ENCODE measurements at regions not wholly inside any gene's neighbourhood (a gene's known extent, or its start where the extent isn't known, plus 50 kb on each side); places are given as distances from the start of the nearest gene placed in this dataset.
A peak's percentile ranks its signal among the peaks of the same experiment; 100 is the strongest.
"Not testable (repeated sequence)": the region's sequence is repeated elsewhere in the genome, so short reads cannot be mapped to it uniquely, and the experiment has no call there.

- no peak for DNase-seq (ENCODE audit: low spot score)
These were observed 81.4 kb downstream of the ACAA2 start for GRCh38 chr18:49731860-49732311.

- no peak for DNase-seq (ENCODE audit: low spot score)
These were observed 81.9 kb downstream of the ACAA2 start for GRCh38 chr18:49731421-49731841.

- no peak for DNase-seq (ENCODE audit: low spot score)
These were observed 82.4 kb downstream of the ACAA2 start for GRCh38 chr18:49730951-49731391.

GRCh38 chr18:49728542-49728941 is 84.8 kb downstream of the ACAA2 start:
- peak; percentile 75 for DNase-seq (ENCODE audit: low spot score)

- DNase-seq (ENCODE audit: low spot score), result no peak
These were observed 85.5 kb downstream of the ACAA2 start for GRCh38 chr18:49727816-49728215.

- no peak for DNase-seq (ENCODE audit: low spot score)
These were observed 86.7 kb downstream of the ACAA2 start for GRCh38 chr18:49726675-49726963.

GRCh38 chr18:49725809-49726674 is 87.3 kb downstream of the ACAA2 start:
- DNase-seq (ENCODE audit: low spot score), result peak; percentile 84

GRCh38 chr18:49723648-49724180 is 89.6 kb downstream of the ACAA2 start:
- DNase-seq (ENCODE audit: low spot score), result no peak

- DNase-seq (ENCODE audit: low spot score), result no peak
These were observed 90.9 kb downstream of the ACAA2 start for GRCh38 chr18:49722477-49722876.

GRCh38 chr18:49721981-49722380 is 91.4 kb downstream of the ACAA2 start:
- DNase-seq (ENCODE audit: low spot score), result no peak

- DNase-seq (ENCODE audit: low spot score), result not testable (repeated sequence)
These were observed 92.4 kb downstream of the ACAA2 start for GRCh38 chr18:49720944-49721343.

GRCh38 chr18:49717617-49718016 is 95.7 kb downstream of the ACAA2 start:
- DNase-seq (ENCODE audit: low spot score), result no peak

- no peak for DNase-seq (ENCODE audit: low spot score)
These were observed 97.3 kb downstream of the ACAA2 start for GRCh38 chr18:49716035-49716434.

GRCh38 chr18:49709347-49709690 is 104.0 kb downstream of the ACAA2 start:
- no peak for DNase-seq (ENCODE audit: low spot score)

- no peak for DNase-seq (ENCODE audit: low spot score)
These were observed 104.5 kb downstream of the ACAA2 start for GRCh38 chr18:49708662-49709346.

GRCh38 chr18:49707599-49707998 is 105.7 kb downstream of the ACAA2 start:
- no peak for DNase-seq (ENCODE audit: low spot score)

GRCh38 chr18:49704334-49704733 is 109.0 kb downstream of the ACAA2 start:
- no peak for DNase-seq (ENCODE audit: low spot score)

GRCh38 chr18:49701190-49701589 is 112.1 kb downstream of the ACAA2 start:
- no peak for DNase-seq (ENCODE audit: low spot score)

- DNase-seq (ENCODE audit: low spot score), result no peak
These were observed 114.0 kb downstream of the ACAA2 start for GRCh38 chr18:49699303-49699702.

GRCh38 chr18:49698525-49699025 is 114.8 kb downstream of the ACAA2 start:
- DNase-seq (ENCODE audit: low spot score), result no peak

- peak; percentile 55 for DNase-seq (ENCODE audit: low spot score)
These were observed 115.4 kb downstream of the ACAA2 start for GRCh38 chr18:49697757-49698524.

- DNase-seq (ENCODE audit: low spot score), result no peak
These were observed 116.3 kb downstream of the ACAA2 start for GRCh38 chr18:49697049-49697448.
